H1 (cell line): ENCODE measurements at regions not wholly inside any gene's neighbourhood (a gene's known extent, or its start where the extent isn't known, plus 50 kb on each side); places are given as distances from the start of the nearest gene placed in this dataset.

Experiments
- BRCA1 ChIP-seq: IDR thresholded peaks from 2 replicates; pipeline ENCODE4 v1.6.1; 2012; ENCODE audit warnings: low read depth, low read length, improper control_type of control experiment
- JUN ChIP-seq: IDR thresholded peaks from 2 replicates; pipeline ENCODE4 v1.6.1; 2011; ENCODE audit warnings: low read depth, mild to moderate bottlenecking, improper control_type of control experiment, low read length
- SUZ12 ChIP-seq: fragments of 200-600 bp; sonication (generic); IDR thresholded peaks from 2 replicates; pipeline ENCODE4 v1.6.1; 2012; ENCODE audit warnings: mild to moderate bottlenecking, inconsistent platforms, low read length, moderate library complexity, mixed read lengths
- TF ChIP-seq, protein P1 (sequence below), 3 experiments: IDR thresholded peaks; 1 replicate in 2 of 3; 2 replicates in 1 of 3; pipeline versions ENCODE4 v1.5.1 to v1.6.1; 2011; ENCODE audit warnings: low read length in 3 of 3, mild to moderate bottlenecking in 3 of 3, inconsistent platforms in 2 of 3, low read depth in 1 of 3, moderate library complexity in 1 of 3; ENCODE audit not compliant: insufficient read depth in 1 of 3; ENCODE audit errors: control extremely low read depth in 1 of 3

DNA sequence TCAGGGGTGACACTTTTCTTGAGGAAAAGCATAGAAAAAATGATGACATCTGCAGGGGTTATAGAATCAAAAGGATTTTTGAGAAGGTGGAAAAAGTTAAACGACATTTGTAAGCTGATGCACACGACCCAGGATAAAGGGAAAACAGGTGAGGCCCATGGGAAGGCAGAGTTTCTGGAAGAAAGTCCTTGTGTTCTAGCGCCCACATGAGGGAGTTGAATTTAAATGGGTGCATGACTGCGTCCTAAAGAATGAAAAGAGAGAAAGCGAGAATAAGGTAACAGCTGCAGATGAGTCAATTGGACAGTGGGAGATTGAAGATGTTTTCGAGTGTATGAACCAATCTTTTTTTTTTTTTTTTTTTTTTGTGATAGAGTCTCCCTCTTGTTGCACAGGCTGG is 158.1 kb downstream of the GALR1 start:
- TF ChIP-seq JUN (no peak), BRCA1 (no peak), SUZ12 (no peak)
- TF ChIP-seq, protein P1, sequence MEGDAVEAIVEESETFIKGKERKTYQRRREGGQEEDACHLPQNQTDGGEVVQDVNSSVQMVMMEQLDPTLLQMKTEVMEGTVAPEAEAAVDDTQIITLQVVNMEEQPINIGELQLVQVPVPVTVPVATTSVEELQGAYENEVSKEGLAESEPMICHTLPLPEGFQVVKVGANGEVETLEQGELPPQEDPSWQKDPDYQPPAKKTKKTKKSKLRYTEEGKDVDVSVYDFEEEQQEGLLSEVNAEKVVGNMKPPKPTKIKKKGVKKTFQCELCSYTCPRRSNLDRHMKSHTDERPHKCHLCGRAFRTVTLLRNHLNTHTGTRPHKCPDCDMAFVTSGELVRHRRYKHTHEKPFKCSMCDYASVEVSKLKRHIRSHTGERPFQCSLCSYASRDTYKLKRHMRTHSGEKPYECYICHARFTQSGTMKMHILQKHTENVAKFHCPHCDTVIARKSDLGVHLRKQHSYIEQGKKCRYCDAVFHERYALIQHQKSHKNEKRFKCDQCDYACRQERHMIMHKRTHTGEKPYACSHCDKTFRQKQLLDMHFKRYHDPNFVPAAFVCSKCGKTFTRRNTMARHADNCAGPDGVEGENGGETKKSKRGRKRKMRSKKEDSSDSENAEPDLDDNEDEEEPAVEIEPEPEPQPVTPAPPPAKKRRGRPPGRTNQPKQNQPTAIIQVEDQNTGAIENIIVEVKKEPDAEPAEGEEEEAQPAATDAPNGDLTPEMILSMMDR (IDR thresholded peaks at IDR 0.05; ENCODE audit: control extremely low read depth in 1 of 3, insufficient read depth in 1 of 3, low read depth in 1 of 3, low read length in 3 of 3), result peak; percentile 1 to 51 (median 38); a peak in 3 of 4 replicates
